ENCODE measurements at regions not wholly inside any gene's neighbourhood (a gene's known extent, or its start where the extent isn't known, plus 50 kb on each side); places are given as distances from the start of the nearest gene placed in this dataset.

- no peak for TF ChIP-seq CTCF (IDR thresholded peaks at IDR 0.05 in 8 of 11, conservative IDR thresholded peaks at IDR 0.05 in 3 of 11)
- TF ChIP-seq POLR2AphosphoS5 (IDR thresholded peaks at IDR 0.05), result no peak
Observed at GRCh38 chr3:102143536-102143935, 291.3 kb upstream of the ZPLD1 start.

Data from spleen (tissue), 7 donors.